Stimulated activated CD4-positive, alpha-beta T cell treated with anti-CD3 and anti-CD28 coated beads, Interleukin-15, amount 100 ng/mL, for 48 hours (primary cell): ENCODE measurements at regions not wholly inside any gene's neighbourhood (a gene's known extent, or its start where the extent isn't known, plus 50 kb on each side); places are given as distances from the start of the nearest gene placed in this dataset.
"Not testable (repeated sequence)": the region's sequence is repeated elsewhere in the genome, so short reads cannot be mapped to it uniquely, and the experiment has no call there.

Experiments
- DNase-seq, 2 donors: peaks; one replicate each; pipeline ENCODE4 v3.0.0-alpha.2; 2020; ENCODE audit warnings: low read depth in 2 of 2

GRCh38 chr7:34390103-34390502 is 267.9 kb upstream of the NPSR1 start:
- DNase-seq, result no peak

GRCh38 chr7:34392972-34393371 is 265.0 kb upstream of the NPSR1 start:
- DNase-seq, result no peak

GRCh38 chr7:34396437-34397064 is 261.5 kb upstream of the NPSR1 start:
- DNase-seq, result no peak

- no peak for DNase-seq
These were observed 256.2 kb upstream of the NPSR1 start for GRCh38 chr7:34401776-34402175.

DNA sequence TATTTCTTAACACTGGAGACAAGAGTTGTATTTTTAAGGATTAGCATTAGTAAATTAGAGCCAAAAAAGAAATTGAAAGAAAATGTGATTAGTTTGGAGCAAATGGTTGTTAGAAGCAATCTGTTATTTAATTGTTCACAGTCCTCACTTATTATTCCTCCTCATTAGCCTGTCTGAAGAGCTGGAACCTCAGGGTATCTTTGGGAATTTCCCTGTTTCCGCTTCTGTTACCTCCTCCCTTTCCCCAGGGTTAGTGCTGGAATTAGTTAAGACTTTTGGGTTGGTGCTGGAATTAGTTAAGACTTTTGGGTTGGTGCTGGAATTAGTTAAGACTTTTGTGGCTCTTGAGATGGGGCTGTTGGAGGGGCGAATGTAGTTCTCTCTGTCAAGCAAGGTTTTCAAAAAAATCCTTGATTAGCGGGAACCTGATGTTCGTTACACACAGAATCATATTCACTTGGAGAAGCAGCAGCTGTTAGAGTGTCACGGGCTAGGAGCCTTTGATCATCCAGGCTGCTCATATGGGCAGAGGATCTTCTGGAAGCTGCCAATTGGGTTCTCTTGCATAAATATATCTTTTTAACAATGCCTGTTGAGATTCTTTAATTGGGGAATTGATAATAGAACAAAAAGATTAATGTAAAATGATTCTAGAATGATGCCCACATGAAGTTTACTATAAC is 251.0 kb upstream of the NPSR1 start:
- no peak for DNase-seq

DNA sequence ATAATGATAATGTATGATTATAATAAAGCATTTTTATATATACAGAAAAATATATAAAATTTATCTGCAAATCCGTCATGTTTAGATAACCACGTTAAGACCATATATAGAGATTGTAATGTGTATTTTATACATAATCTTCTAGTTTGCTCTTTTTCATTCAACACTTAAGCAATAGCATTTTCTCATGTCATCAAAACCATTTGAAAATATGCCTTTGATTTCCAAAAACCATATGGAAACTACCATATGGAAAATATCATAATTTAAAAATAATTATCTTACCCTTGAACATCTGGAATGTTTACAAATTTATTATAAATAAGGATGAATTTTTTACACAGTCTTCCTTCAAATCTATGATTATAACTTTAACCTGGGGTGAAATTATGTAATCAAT is 250.4 kb upstream of the NPSR1 start:
- no peak for DNase-seq

- DNase-seq, result no peak
These were observed 240.2 kb upstream of the NPSR1 start for GRCh38 chr7:34417781-34418180.

GRCh38 chr7:34421526-34421925 is 236.5 kb upstream of the NPSR1 start:
- DNase-seq, result no peak

GRCh38 chr7:34425194-34425593 is 232.8 kb upstream of the NPSR1 start:
- no peak for DNase-seq

DNA sequence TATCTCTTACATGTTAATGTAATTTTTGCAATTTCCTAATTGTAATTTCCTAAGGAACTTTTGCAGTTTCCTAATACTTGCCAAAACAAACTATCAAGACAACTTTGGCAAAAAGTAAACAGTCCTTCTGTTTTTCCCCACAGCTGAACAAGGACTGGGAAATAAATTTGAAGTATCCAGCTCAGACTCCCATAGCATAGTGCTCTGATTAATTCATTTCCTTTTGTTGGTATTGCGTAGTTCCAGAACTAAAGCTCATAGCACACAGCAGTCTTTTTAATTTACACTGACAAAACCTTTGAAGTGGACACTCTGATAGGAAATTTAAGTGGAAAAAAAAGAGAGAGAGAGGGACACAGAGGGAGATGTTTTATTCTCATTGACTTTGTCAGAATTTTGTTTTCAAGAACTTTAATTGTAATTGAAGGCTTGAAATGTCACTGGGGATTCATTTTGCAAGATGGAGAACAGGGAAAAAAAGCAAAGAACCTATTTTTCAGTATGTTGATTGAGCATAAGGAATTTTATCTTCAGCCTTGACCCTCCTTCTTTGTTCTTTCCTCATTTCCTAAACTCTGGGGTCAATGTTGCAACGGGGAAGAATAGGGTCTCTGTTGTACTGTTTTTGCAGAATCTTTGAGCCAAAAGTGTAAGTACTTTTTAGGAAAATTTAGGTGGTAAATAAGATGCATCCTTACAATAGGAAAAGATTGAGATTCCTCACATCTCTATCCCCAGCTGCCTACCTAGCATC is 232.2 kb upstream of the NPSR1 start:
- DNase-seq, result no peak

DNA sequence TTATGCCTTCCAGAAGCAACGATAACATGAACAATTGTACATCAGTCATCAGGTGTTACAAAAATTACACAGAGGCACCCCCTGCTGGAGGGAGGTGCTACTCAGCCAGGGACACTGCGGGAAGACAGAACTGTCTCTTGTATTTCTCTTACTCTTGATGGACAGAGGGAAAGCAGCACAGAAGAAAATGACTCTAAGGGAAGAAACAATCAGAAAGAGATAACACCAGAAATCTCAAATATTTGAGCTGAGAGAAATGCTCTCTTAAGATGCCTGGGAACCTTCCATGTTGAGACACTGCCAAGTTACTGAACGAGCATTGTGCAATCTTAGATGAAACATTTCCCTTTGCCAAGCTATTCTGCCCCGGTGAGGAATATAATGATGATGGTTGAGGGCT is 227.6 kb upstream of the NPSR1 start:
- DNase-seq, result no peak

- DNase-seq, result no peak
These were observed 219.6 kb upstream of the NPSR1 start for GRCh38 chr7:34438436-34438835.

DNA sequence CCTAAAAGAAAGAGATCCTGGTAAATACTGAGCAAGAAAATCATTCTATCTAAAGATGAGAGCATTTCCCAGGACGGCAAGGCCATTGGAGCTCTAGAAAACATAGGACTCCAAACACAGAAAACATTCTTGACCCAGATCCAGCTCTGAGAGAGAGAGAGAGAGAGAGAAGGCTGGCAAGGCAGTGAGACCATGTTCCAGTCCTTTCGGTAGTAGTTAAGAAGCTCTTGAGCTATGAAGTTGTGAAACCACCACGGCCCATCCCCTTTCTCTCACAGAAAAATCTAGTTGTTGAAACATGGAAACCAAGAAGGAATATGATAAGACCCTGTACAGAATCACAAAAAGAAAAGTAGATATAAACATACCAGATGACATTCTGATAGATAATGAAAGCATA is 212.4 kb upstream of the NPSR1 start:
- DNase-seq, result no peak

DNA sequence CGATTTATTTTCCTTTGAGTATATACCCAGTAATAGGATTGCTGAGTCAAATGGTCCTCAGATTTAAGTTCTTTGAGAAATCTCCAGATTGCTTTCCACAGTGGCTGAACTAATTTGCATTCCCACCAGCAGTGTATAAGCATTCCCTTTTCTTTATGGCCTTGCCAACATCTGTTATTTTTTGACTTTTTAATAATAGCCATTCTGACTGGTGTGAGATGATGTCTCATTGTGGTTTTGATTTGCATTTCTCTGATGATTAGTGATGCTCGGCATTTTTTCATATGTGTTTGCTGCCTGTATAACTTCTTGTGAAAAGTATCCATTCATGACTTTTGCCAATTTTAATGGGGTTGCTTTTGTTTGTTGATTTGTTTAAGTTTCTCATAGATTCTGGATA is 209.5 kb upstream of the NPSR1 start:
- not testable (repeated sequence) for DNase-seq

- DNase-seq, result no peak
These were observed 208.3 kb upstream of the NPSR1 start for GRCh38 chr7:34449765-34450164.

DNA sequence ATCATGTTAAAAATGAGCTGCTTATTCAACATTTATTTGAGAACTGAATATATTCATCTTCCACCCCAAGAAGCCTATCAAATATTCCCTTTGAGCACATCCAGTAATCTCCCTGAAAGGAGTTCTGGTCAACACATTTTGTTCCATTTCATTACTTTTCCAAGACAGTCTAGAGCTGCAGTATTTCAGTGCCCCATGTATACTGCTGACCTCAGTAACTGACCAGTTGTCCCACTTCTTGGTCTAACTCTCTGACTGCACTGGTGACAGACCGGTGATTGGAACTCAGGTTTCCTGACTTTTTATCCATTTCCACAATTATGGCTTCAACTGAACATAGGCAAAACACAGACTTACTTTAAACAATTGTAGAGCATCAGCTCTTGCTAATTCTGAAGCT is 206.8 kb upstream of the NPSR1 start:
- DNase-seq, result no peak

GRCh38 chr7:34451923-34452322 is 206.1 kb upstream of the NPSR1 start:
- DNase-seq, result no peak

DNA sequence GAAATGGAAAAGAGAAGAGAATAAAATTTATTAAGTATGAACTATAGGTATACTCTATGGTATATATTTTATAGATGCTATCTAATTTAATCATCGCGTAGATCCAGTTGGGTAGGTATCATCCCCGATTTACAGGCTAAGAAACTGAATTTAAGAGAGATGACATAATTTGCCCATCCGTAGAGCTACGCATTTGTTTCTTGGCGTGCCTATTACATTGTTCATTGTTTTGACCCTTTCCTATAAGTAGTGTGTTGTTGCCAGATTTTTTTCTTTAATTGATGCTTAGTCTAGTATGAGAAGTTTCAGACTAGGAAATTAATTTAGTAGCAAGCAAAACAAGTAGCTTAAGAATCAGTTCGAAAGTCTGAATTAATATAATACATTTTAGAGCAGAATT is 205.7 kb upstream of the NPSR1 start:
- no peak for DNase-seq

DNA sequence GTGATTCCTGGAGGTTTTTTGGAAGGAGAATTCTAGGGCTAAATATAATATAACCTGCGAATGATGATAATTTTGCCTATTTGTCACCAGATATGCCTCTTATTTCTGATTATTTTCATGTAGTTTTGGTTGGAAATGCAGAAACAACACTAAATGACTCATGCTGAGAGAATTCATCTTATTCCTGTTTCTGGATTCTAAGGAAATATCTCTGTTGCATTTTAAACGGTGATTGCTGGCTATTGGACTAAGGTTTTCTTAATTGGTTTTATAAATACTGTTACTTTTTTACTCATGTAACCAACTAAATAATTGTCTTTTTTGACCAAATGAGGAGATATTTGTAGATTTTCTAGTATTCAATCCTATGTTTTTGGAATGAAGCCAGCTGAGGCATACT is 204.9 kb upstream of the NPSR1 start:
- no peak for DNase-seq

DNA sequence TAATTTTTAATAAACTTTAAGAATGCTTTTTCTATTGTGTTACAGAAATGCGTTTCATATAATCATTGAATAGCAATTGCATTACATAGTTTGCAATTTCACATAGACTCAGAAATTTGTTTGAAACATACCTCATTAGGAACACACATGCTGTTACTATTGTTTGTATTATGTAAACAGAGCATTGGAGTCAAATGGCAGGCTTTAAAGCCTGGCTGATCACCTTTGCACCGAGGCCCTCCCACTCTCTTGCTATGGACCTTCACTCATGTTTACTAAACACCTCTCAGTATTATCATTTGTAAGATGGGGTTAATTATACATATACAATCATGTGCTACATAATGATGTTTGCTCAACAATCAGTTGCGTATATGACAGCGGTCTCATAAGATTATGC is 203.6 kb upstream of the NPSR1 start:
- no peak for DNase-seq

GRCh38 chr7:34457329-34457728 is 200.7 kb upstream of the NPSR1 start:
- DNase-seq, result no peak

- DNase-seq, result no peak
These were observed 194.2 kb upstream of the NPSR1 start for GRCh38 chr7:34463830-34464229.

DNA sequence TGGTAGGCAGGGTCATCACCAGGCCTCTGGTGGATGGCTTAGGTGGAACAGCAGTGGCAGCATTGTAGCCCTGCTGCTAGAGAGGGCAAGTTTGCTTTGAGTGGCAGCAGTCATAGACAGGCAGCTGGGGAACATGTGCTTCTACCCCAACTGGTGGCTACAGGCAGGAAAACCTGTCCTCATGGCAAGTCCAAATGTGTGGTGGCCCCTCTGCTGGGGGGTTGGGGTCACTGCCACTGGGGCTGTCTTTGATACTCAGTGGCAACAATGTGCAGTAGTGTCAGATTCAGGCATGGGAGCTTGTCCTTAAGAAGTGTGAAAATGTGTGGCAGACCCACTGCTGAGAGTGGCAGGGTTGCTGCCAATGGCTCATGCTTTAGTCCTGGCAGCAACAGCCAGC is 186.2 kb upstream of the NPSR1 start:
- no peak for DNase-seq
